ENCODE measurements at regions not wholly inside any gene's neighbourhood (a gene's known extent, or its start where the extent isn't known, plus 50 kb on each side); places are given as distances from the start of the nearest gene placed in this dataset.

DNA sequence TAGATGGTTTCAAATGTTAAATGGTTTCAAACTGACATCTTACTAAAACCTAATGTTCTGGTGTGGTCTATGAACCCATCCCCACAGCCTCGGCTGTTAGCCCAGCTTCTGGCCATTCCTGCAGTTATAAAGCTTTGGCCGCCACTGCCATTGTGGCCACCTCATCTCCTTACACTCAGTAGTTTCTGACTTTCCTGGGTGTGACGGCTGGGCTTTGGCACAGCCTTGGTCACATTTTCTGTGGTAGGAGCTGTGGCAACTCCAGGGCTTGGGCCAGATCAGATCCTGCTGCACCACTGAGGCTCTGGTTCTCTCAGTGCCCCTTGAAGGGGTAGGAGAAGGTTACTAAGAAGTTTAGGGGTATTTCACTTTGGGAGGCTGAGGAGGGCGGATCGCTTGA lies 84.2 kb upstream of the STXBP6 start:
- Histone ChIP-seq H3K14ac (ENCODE audit: low read length) (no peak overlapping the region), H4K12ac (ENCODE audit: low read depth, low read length) (no peak overlapping the region), H2AK5ac (ENCODE audit: low read length) (no peak overlapping the region), H3K18ac (ENCODE audit: low read length) (no peak overlapping the region), H4K8ac (ENCODE audit: low read depth, low read length) (no peak overlapping the region), H3K23ac (ENCODE audit: low read length) (peak overlapping the region; percentile 53), H3K9ac (ENCODE audit: low read length) (no peak overlapping the region), H3K36me3 (ENCODE audit: control insufficient read depth in 1 of 2, insufficient read depth in 2 of 2, low read length in 2 of 2) (no peaks in the 10 kb centered on the region), H3K79me1 (ENCODE audit: low read length) (no peaks in the 10 kb centered on the region), H3K27me3 (ENCODE audit: insufficient read depth, low read length) (no peaks in the 10 kb centered on the region), H3K27ac (ENCODE audit: low read depth, low read length) (no peak overlapping the region), H4K91ac (ENCODE audit: low read depth, low read length) (no peak overlapping the region), H2AFZ (ENCODE audit: insufficient read depth, low read length, poor library complexity) (no peak overlapping the region), H2BK120ac (ENCODE audit: insufficient read depth, low read length, poor library complexity) (no peak overlapping the region), H2BK12ac (ENCODE audit: low read length) (no peak overlapping the region), H2BK5ac (ENCODE audit: low read depth, low read length, poor library complexity) (no peak overlapping the region), H3K79me2 (ENCODE audit: control insufficient read depth, insufficient read depth, low read length, poor library complexity) (no peaks in the 10 kb centered on the region), H3K4ac (ENCODE audit: low read depth, low read length) (no peak overlapping the region), H3K9me3 (ENCODE audit: insufficient read depth, low read depth, low read length) (peaks cover 2% of the 10 kb centered on the region), H3K4me2 (ENCODE audit: low read length) (no peak overlapping the region), H3K4me1 (ENCODE audit: control insufficient read depth in 1 of 2, insufficient read depth in 2 of 2, low read length in 2 of 2) (peaks cover 0 to 2% of the 10 kb centered on the region in 2 experiments), H3K4me3 (ENCODE audit: low read depth, low read length) (no peak overlapping the region)
- DNase-seq: no peak
- WGBS (ENCODE audit: extremely low coverage, insufficient coverage, insufficient read length): no CpG with 5 or more reads among the region's 5 CpGs

DNA sequence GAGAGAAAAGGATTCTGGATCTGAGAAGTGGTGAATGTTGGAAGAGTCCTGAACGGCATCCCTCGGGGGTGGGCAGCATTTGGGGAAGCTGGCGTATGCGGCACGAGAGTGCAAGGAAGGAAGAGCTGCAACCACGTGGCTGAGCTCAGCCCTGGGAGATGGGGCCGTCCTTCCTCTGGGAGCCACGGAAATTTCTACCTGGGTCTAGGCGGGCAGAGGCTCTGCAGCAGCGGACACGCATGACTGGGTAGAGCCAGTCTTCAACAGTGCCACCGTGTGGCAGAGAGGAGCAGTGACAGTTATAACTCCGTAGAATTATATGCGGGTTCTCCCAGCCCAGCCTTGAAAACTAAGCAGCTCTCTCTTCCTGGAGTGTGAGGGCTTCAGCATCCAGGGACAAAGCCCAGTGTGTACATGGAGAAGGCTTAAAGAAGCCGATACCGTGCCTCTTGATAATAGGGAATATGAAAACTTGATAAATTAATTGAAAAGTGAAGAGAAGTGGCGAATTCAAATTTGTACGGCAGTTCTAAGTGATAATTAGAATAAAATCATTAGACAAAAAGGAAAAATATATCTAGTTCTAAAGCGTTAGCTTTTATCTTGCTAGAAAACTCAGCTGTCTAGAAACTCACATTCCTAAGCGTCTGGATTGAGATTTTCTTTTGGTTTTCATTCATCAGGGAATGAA lies 82.9 kb upstream of the STXBP6 start:
- 100% methylated on average over 2 of the region's 20 CpGs for WGBS (ENCODE audit: extremely low coverage, insufficient coverage, insufficient read length)
- H4K12ac ChIP-seq (ENCODE audit: low read depth, low read length): no peak overlapping the region
- no peaks in the 10 kb centered on the region for H3K36me3 ChIP-seq (ENCODE audit: control insufficient read depth in 1 of 2, insufficient read depth in 2 of 2, low read length in 2 of 2)
- peaks cover 2% of the 10 kb centered on the region for H3K9me3 ChIP-seq (ENCODE audit: insufficient read depth, low read depth, low read length)
- H4K8ac ChIP-seq (ENCODE audit: low read depth, low read length): no peak overlapping the region
- H3K18ac ChIP-seq (ENCODE audit: low read length): no peak overlapping the region
- no peak overlapping the region for H3K4me3 ChIP-seq (ENCODE audit: low read depth, low read length)
- H3K23ac ChIP-seq (ENCODE audit: low read length): no peak overlapping the region
- H3K79me2 ChIP-seq (ENCODE audit: control insufficient read depth, insufficient read depth, low read length, poor library complexity): no peaks in the 10 kb centered on the region
- peak overlapping the region; percentile 60 for H3K4me2 ChIP-seq (ENCODE audit: low read length)
- H3K4me1 ChIP-seq (ENCODE audit: control insufficient read depth in 1 of 2, insufficient read depth in 2 of 2, low read length in 2 of 2): peaks cover 0 to 2% of the 10 kb centered on the region in 2 experiments
- H2BK120ac ChIP-seq (ENCODE audit: insufficient read depth, low read length, poor library complexity): no peak overlapping the region
- H3K4ac ChIP-seq (ENCODE audit: low read depth, low read length): no peak overlapping the region
- no peak overlapping the region for H3K27ac ChIP-seq (ENCODE audit: low read depth, low read length)
- H2AFZ ChIP-seq (ENCODE audit: insufficient read depth, low read length, poor library complexity): peak overlapping the region; percentile 32
- H3K79me1 ChIP-seq (ENCODE audit: low read length): no peaks in the 10 kb centered on the region
- peak in 1 of 2 donors; percentile 65 for DNase-seq
- H3K9ac ChIP-seq (ENCODE audit: low read length): no peak overlapping the region
- H2AK5ac ChIP-seq (ENCODE audit: low read length): no peak overlapping the region
- H3K27me3 ChIP-seq (ENCODE audit: insufficient read depth, low read length): no peaks in the 10 kb centered on the region
- H2BK12ac ChIP-seq (ENCODE audit: low read length): no peak overlapping the region
- H4K91ac ChIP-seq (ENCODE audit: low read depth, low read length): no peak overlapping the region
- no peak overlapping the region for H3K14ac ChIP-seq (ENCODE audit: low read length)
- no peak overlapping the region for H2BK5ac ChIP-seq (ENCODE audit: low read depth, low read length, poor library complexity)

DNA sequence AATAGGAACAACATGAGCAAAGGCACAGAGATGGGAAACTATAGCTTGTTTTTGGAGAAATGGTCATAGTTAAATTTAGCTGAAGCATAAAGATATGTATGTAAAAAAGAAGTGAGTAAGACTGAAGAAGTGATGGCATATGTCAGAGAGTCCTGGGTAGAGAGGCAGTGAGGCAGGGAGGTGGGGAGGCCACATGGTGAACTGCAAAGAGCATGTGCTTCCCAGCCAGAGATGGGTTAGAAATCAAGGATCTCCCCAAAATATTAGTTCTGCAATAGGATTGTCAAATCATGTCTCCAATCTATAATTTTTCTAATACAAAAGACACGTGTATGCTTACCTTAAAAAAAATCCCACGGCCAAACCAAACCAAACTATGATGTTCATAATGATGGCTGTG lies 82.1 kb upstream of the STXBP6 start:
- WGBS (ENCODE audit: extremely low coverage, insufficient coverage, insufficient read length): no CpG with 5 or more reads among the region's 2 CpGs
- no peak overlapping the region for H2AK5ac ChIP-seq (ENCODE audit: low read length)
- H3K9me3 ChIP-seq (ENCODE audit: insufficient read depth, low read depth, low read length): peaks cover 2% of the 10 kb centered on the region
- DNase-seq: no peak
- no peak overlapping the region for H3K4ac ChIP-seq (ENCODE audit: low read depth, low read length)
- no peak overlapping the region for H3K27ac ChIP-seq (ENCODE audit: low read depth, low read length)
- no peak overlapping the region for H3K9ac ChIP-seq (ENCODE audit: low read length)
- H4K91ac ChIP-seq (ENCODE audit: low read depth, low read length): no peak overlapping the region
- H3K27me3 ChIP-seq (ENCODE audit: insufficient read depth, low read length): no peaks in the 10 kb centered on the region
- no peaks in the 10 kb centered on the region for H3K79me2 ChIP-seq (ENCODE audit: control insufficient read depth, insufficient read depth, low read length, poor library complexity)
- no peak overlapping the region for H3K23ac ChIP-seq (ENCODE audit: low read length)
- H2BK12ac ChIP-seq (ENCODE audit: low read length): no peak overlapping the region
- no peak overlapping the region for H2AFZ ChIP-seq (ENCODE audit: insufficient read depth, low read length, poor library complexity)
- no peak overlapping the region for H2BK120ac ChIP-seq (ENCODE audit: insufficient read depth, low read length, poor library complexity)
- H4K12ac ChIP-seq (ENCODE audit: low read depth, low read length): no peak overlapping the region
- peaks cover 0 to 2% of the 10 kb centered on the region in 2 experiments for H3K4me1 ChIP-seq (ENCODE audit: control insufficient read depth in 1 of 2, insufficient read depth in 2 of 2, low read length in 2 of 2)
- no peaks in the 10 kb centered on the region for H3K79me1 ChIP-seq (ENCODE audit: low read length)
- H3K4me2 ChIP-seq (ENCODE audit: low read length): no peak overlapping the region
- no peak overlapping the region for H3K18ac ChIP-seq (ENCODE audit: low read length)
- H3K14ac ChIP-seq (ENCODE audit: low read length): no peak overlapping the region
- no peak overlapping the region for H4K8ac ChIP-seq (ENCODE audit: low read depth, low read length)
- no peaks in the 10 kb centered on the region for H3K36me3 ChIP-seq (ENCODE audit: control insufficient read depth in 1 of 2, insufficient read depth in 2 of 2, low read length in 2 of 2)
- H3K4me3 ChIP-seq (ENCODE audit: low read depth, low read length): no peak overlapping the region
- no peak overlapping the region for H2BK5ac ChIP-seq (ENCODE audit: low read depth, low read length, poor library complexity)

DNA sequence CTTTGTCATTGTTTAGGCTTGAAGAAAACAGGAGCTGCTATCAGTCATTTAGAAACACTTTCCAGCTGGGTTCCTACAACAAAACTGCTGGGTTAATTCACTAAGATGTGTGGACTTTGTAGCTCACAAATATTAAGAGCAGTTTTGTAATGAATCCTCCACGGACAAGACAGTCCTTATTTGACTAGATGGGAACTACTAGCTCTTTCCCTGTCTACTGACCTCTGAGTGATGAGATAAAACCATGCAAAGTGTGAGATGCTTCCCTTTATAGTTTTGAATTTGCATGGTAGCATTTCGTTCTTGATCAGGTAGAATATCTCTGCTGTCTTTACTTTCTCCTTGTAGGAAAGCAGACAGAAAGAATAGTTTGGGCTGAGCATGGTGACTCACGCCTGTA lies 72.9 kb upstream of the STXBP6 start:
- H4K91ac ChIP-seq (ENCODE audit: low read depth, low read length): no peak overlapping the region
- no peak overlapping the region for H4K8ac ChIP-seq (ENCODE audit: low read depth, low read length)
- H3K27ac ChIP-seq (ENCODE audit: low read depth, low read length): no peak overlapping the region
- H3K4me3 ChIP-seq (ENCODE audit: low read depth, low read length): no peak overlapping the region
- H3K36me3 ChIP-seq (ENCODE audit: control insufficient read depth in 1 of 2, insufficient read depth in 2 of 2, low read length in 2 of 2): no peaks in the 10 kb centered on the region
- H2BK5ac ChIP-seq (ENCODE audit: low read depth, low read length, poor library complexity): no peak overlapping the region
- H3K4ac ChIP-seq (ENCODE audit: low read depth, low read length): no peak overlapping the region
- H3K4me2 ChIP-seq (ENCODE audit: low read length): no peak overlapping the region
- no peak overlapping the region for H3K23ac ChIP-seq (ENCODE audit: low read length)
- H2BK12ac ChIP-seq (ENCODE audit: low read length): no peak overlapping the region
- H2AFZ ChIP-seq (ENCODE audit: insufficient read depth, low read length, poor library complexity): no peak overlapping the region
- H2BK120ac ChIP-seq (ENCODE audit: insufficient read depth, low read length, poor library complexity): no peak overlapping the region
- H3K9me3 ChIP-seq (ENCODE audit: insufficient read depth, low read depth, low read length): no peaks in the 10 kb centered on the region
- H2AK5ac ChIP-seq (ENCODE audit: low read length): no peak overlapping the region
- no peaks in the 10 kb centered on the region for H3K4me1 ChIP-seq (ENCODE audit: control insufficient read depth in 1 of 2, insufficient read depth in 2 of 2, low read length in 2 of 2)
- no peaks in the 10 kb centered on the region for H3K79me2 ChIP-seq (ENCODE audit: control insufficient read depth, insufficient read depth, low read length, poor library complexity)
- H3K14ac ChIP-seq (ENCODE audit: low read length): no peak overlapping the region
- H3K9ac ChIP-seq (ENCODE audit: low read length): no peak overlapping the region
- H3K79me1 ChIP-seq (ENCODE audit: low read length): no peaks in the 10 kb centered on the region
- DNase-seq: no peak
- H3K27me3 ChIP-seq (ENCODE audit: insufficient read depth, low read length): no peaks in the 10 kb centered on the region
- H4K12ac ChIP-seq (ENCODE audit: low read depth, low read length): no peak overlapping the region
- no peak overlapping the region for H3K18ac ChIP-seq (ENCODE audit: low read length)
- WGBS (ENCODE audit: extremely low coverage, insufficient coverage, insufficient read length): no CpG with 5 or more reads among the region's 3 CpGs
